ENCODE measurements at regions not wholly inside any gene's neighbourhood (a gene's known extent, or its start where the extent isn't known, plus 50 kb on each side); places are given as distances from the start of the nearest gene placed in this dataset.

- no peak for TF ChIP-seq CTCF (IDR thresholded peaks at IDR 0.05; ENCODE audit: insufficient read depth, low read length, poor library complexity, severe bottlenecking)
- no peaks in the 10 kb centered on the region for H3K27me3 ChIP-seq (ENCODE audit: control insufficient read depth, insufficient read depth, low read length)
- no peak overlapping the region for H3K4me3 ChIP-seq (ENCODE audit: low read depth, low read length)
- DNase-seq (ENCODE audit: low read depth), result no peak
- H3K36me3 ChIP-seq (ENCODE audit: control insufficient read depth, insufficient read depth, low read length), result no peaks in the 10 kb centered on the region
These were observed 138.0 kb downstream of the ZFP36L2 start for GRCh38 chr2:43088143-43089073.

GRCh38 chr2:43087413-43087812, 139.0 kb downstream of the ZFP36L2 start:
- Histone ChIP-seq H3K27me3 (ENCODE audit: control insufficient read depth, insufficient read depth, low read length) (no peaks in the 10 kb centered on the region), H3K36me3 (ENCODE audit: control insufficient read depth, insufficient read depth, low read length) (no peaks in the 10 kb centered on the region), H3K4me3 (ENCODE audit: low read depth, low read length) (no peak overlapping the region)
- TF ChIP-seq CTCF (IDR thresholded peaks at IDR 0.05; ENCODE audit: insufficient read depth, low read length, poor library complexity, severe bottlenecking), result no peak
- no peak for DNase-seq (ENCODE audit: low read depth)

- H3K36me3 ChIP-seq (ENCODE audit: control insufficient read depth, insufficient read depth, low read length), result no peaks in the 10 kb centered on the region
- no peak for TF ChIP-seq CTCF (IDR thresholded peaks at IDR 0.05; ENCODE audit: insufficient read depth, low read length, poor library complexity, severe bottlenecking)
- peak; percentile 98 for DNase-seq (ENCODE audit: low read depth)
- no peaks in the 10 kb centered on the region for H3K27me3 ChIP-seq (ENCODE audit: control insufficient read depth, insufficient read depth, low read length)
- H3K4me3 ChIP-seq (ENCODE audit: low read depth, low read length), result no peak overlapping the region
These were observed 139.8 kb downstream of the ZFP36L2 start for GRCh38 chr2:43086451-43087221.

GRCh38 chr2:43085929-43086328, 140.5 kb downstream of the ZFP36L2 start:
- no peak overlapping the region for H3K4me3 ChIP-seq (ENCODE audit: low read depth, low read length)
- H3K27me3 ChIP-seq (ENCODE audit: control insufficient read depth, insufficient read depth, low read length), result no peaks in the 10 kb centered on the region
- no peaks in the 10 kb centered on the region for H3K36me3 ChIP-seq (ENCODE audit: control insufficient read depth, insufficient read depth, low read length)
- no peak for TF ChIP-seq CTCF (IDR thresholded peaks at IDR 0.05; ENCODE audit: insufficient read depth, low read length, poor library complexity, severe bottlenecking)
- DNase-seq (ENCODE audit: low read depth), result no peak

- DNase-seq (ENCODE audit: low read depth), result no peak
- TF ChIP-seq CTCF (IDR thresholded peaks at IDR 0.05; ENCODE audit: insufficient read depth, low read length, poor library complexity, severe bottlenecking), result no peak
- H3K27me3 ChIP-seq (ENCODE audit: control insufficient read depth, insufficient read depth, low read length), result no peaks in the 10 kb centered on the region
- no peaks in the 10 kb centered on the region for H3K36me3 ChIP-seq (ENCODE audit: control insufficient read depth, insufficient read depth, low read length)
- no peak overlapping the region for H3K4me3 ChIP-seq (ENCODE audit: low read depth, low read length)
These were observed 140.9 kb downstream of the ZFP36L2 start for GRCh38 chr2:43085505-43085904.
